ENCODE measurements at regions not wholly inside any gene's neighbourhood (a gene's known extent, or its start where the extent isn't known, plus 50 kb on each side); places are given as distances from the start of the nearest gene placed in this dataset.

DNA sequence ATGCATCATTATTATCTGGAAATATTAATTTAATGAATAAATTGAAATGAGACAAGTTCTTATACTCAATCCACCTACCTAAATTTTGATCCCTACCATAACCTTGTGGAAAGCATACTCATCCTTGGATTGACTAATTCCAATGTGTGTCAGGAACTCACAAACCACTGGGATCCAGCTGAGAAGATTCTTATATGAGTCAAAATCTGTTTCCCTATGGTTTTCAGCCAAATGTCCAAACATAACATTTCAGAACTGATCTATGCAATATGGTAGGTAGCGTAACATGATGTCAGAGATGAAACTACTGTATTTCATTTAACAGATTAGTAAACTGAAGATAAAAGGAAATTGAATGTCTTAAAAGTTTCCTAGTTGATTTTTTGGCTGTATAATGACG, 250.0 kb downstream of the PLOD2 start:
- Histone ChIP-seq H3K14ac (ENCODE audit: insufficient read depth, low read length) (no peak overlapping the region), H3K4me2 (ENCODE audit: insufficient read depth, insufficient read length, low read length) (no peak overlapping the region), H2AFZ (ENCODE audit: low read length) (no peak overlapping the region), H3K23ac (ENCODE audit: insufficient read length, low read depth, low read length) (no peak overlapping the region), H4K5ac (ENCODE audit: insufficient read length, low read depth, low read length) (no peak overlapping the region), H3K4me1 (ENCODE audit: insufficient read depth, low read length) (no peaks in the 10 kb centered on the region), H3T11ph (ENCODE audit: low read length) (no peak overlapping the region), H2BK12ac (ENCODE audit: insufficient read length, low read depth, low read length) (no peak overlapping the region), H2BK15ac (ENCODE audit: low read depth, low read length) (no peak overlapping the region), H3K56ac (ENCODE audit: insufficient read length, low read depth, low read length) (no peak overlapping the region), H2AK5ac (ENCODE audit: insufficient read length, low read length) (no peak overlapping the region), H2BK20ac (ENCODE audit: low read depth, low read length, poor library complexity, severe bottlenecking) (no peak overlapping the region), H3K4ac (ENCODE audit: low read depth, low read length) (no peak overlapping the region), H2BK5ac (ENCODE audit: insufficient read length, low read length) (no peak overlapping the region), H3K9ac (ENCODE audit: extremely low read depth, insufficient read length, low read length) (no peak overlapping the region), H3K79me2 (ENCODE audit: insufficient read depth, low read length) (no peaks in the 10 kb centered on the region), H4K91ac (ENCODE audit: insufficient read length, low read depth, low read length) (no peak overlapping the region), H3K9me3 (ENCODE audit: control insufficient read depth, low read depth, low read length) (no peaks in the 10 kb centered on the region), H3K27ac (ENCODE audit: insufficient read length, low read depth, low read length) (no peak overlapping the region), H4K20me1 (ENCODE audit: control insufficient read depth, insufficient read depth, insufficient read length) (no peaks in the 10 kb centered on the region), H2BK120ac (ENCODE audit: low read depth, low read length, poor library complexity, severe bottlenecking) (no peak overlapping the region), H3K79me1 (ENCODE audit: insufficient read depth, low read depth, low read length, poor library complexity, severe bottlenecking) (no peaks in the 10 kb centered on the region), H4K8ac (replicated peaks; ENCODE audit: insufficient read length, low read depth, low read length) (no peak overlapping the region), H3K18ac (ENCODE audit: insufficient read length, low read depth, low read length) (no peak overlapping the region), H3K23me2 (ENCODE audit: insufficient read length, low read depth, low read length, poor library complexity, severe bottlenecking) (no peaks in the 10 kb centered on the region), H3K27me3 (ENCODE audit: insufficient read depth, low read length) (no peaks in the 10 kb centered on the region)
- no peak overlapping the region for H3K27ac Mint-ChIP-seq
- 0 out of 5 replicates have a peak, but pooled peaks cover 0 to under 1% of the 10 kb centered on the region in 2 experiments for H3K9me3 Mint-ChIP-seq
- H3K36me3 Mint-ChIP-seq (ENCODE audit: insufficient read depth in 1 of 3, low read depth in 3 of 3), result no peaks in the 10 kb centered on the region
- H3K4me1 Mint-ChIP-seq, result no peaks in the 10 kb centered on the region
- H3K27me3 Mint-ChIP-seq (ENCODE audit: low read depth), result no peaks in the 10 kb centered on the region
- H3K4me3 Mint-ChIP-seq, result no peak overlapping the region
- no peak for DNase-seq
- WGBS (ENCODE audit: extremely low coverage, insufficient read length, low lambda C conversion rate), result no CpG with 5 or more reads among the region's 2 CpGs
- TF ChIP-seq, protein P1, sequence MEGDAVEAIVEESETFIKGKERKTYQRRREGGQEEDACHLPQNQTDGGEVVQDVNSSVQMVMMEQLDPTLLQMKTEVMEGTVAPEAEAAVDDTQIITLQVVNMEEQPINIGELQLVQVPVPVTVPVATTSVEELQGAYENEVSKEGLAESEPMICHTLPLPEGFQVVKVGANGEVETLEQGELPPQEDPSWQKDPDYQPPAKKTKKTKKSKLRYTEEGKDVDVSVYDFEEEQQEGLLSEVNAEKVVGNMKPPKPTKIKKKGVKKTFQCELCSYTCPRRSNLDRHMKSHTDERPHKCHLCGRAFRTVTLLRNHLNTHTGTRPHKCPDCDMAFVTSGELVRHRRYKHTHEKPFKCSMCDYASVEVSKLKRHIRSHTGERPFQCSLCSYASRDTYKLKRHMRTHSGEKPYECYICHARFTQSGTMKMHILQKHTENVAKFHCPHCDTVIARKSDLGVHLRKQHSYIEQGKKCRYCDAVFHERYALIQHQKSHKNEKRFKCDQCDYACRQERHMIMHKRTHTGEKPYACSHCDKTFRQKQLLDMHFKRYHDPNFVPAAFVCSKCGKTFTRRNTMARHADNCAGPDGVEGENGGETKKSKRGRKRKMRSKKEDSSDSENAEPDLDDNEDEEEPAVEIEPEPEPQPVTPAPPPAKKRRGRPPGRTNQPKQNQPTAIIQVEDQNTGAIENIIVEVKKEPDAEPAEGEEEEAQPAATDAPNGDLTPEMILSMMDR (conservative IDR thresholded peaks at IDR 0.05), result no peak

Measured in H9 (cell line).